Inflammatory macrophage treated with lipopolysaccharide for 1 hour (primary cell): ENCODE measurements at regions not wholly inside any gene's neighbourhood (a gene's known extent, or its start where the extent isn't known, plus 50 kb on each side); places are given as distances from the start of the nearest gene placed in this dataset.

ENCODE experiments used
- DNase-seq, 2 donors: peaks; one replicate each; pipeline ENCODE4 v3.0.0-alpha.2; 2020 to 2022

- no peak for DNase-seq
These were observed 51.3 kb upstream of the CCL1 start for GRCh38 chr17:34414339-34414738.

DNA sequence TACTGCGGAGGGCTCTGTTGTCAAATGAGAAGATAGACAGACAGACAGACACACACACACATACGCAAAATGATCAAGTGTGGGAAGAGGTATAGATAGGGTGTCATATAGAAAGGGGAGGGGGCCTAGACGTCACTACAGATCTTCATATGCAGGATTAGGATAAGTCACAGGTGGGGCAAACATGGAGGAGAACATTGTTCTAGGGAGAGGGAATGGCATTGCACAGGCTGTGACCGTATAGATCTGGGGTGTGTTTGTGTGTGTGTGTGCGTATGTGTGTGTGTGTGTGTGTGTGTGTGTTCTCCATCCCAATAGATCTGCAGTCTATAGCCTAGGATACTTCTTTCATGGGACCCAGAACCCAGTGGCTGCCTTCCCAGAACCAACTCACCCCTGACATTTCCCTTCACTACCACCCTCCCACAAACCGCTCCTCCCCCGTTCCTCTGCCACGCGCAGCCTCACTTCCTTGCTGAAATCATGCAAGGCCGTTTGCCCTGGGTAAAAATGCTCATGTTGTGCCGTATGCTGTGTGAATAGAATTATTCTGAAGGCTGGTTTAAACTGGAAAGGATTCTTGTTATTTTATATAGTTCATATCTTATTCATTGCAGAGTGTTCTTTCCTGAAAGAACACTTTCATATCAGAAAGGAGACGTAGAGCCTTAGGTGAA lies 50.5 kb upstream of the CCL1 start:
- DNase-seq, result peak; percentile 60 to 63

DNA sequence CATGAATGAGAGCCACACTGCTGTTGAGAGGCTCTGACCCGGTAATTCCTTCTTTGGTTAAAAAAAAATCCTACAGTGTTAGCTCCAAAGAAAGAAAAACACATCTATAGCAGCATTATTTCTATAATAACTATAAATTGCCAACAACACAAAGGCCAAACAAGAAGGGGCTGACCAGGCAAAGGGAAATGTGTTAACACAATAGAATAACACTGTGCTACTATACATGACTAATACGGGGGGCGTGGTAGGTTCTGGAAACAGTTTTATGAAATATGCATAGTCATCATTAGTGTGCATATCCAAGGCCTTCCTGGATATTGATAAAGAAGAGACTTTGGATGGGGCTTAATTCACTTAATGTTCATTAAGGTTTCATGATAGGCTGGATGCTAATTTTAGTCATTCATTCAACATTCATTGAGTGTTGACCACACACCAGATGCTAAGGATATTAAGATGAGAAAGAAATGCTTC lies 50.0 kb upstream of the CCL1 start:
- peak; percentile 47 to 64 for DNase-seq
